Suppressor macrophage treated with lipopolysaccharide for 1 hour (primary cell): ENCODE measurements at regions not wholly inside any gene's neighbourhood (a gene's known extent, or its start where the extent isn't known, plus 50 kb on each side); places are given as distances from the start of the nearest gene placed in this dataset.
A peak's percentile ranks its signal among the peaks of the same experiment; 100 is the strongest.

Source experiments
- DNase-seq, 3 donors: peaks; one replicate each; pipeline ENCODE4 v3.0.0-alpha.2; 2020 to 2022

DNA sequence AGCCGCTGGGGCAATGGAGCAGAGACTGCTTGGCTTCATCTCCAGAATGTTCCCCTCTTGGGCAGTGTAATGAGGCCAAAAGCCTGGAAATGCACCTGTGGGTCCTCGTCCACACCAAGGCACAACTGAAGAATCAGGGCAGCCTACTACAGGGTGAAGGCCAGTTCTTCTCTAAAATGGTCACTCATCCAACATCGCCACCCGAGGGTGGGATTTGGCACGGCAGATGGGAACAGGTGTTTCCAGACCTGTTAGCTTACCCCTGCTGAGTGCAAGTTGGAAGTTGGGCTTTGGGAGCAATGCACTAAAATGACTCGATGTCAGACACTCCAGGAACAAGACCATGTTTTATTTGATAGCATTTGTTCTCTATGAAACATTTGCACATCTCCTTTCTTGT is 543.7 kb downstream of the NPHP4 start:
- no peak for DNase-seq

DNA sequence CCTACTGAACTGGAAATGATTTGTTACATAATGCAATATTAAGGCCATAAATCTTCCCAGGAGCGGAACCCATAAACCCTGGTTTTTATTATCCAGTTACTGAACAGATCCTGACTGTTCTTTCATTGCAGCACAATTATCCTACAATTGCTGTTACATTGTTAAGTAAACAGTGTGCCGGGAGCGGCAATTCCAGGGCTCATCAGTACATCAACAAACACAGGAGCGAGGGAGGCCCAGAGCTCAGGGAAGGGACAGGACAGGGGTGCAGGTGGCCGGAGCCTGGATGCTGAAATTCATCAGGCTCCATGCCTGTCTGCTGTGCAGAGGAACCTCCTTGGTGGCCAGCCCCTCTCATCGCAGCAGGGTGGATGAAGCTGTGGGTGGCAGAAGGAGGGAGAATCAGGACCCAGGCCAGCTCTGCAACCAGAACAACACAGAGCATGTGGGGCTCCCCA is 544.7 kb downstream of the NPHP4 start:
- no peak for DNase-seq

GRCh38 chr1:5444396-5444795 is 547.8 kb downstream of the NPHP4 start:
- no peak for DNase-seq

DNA sequence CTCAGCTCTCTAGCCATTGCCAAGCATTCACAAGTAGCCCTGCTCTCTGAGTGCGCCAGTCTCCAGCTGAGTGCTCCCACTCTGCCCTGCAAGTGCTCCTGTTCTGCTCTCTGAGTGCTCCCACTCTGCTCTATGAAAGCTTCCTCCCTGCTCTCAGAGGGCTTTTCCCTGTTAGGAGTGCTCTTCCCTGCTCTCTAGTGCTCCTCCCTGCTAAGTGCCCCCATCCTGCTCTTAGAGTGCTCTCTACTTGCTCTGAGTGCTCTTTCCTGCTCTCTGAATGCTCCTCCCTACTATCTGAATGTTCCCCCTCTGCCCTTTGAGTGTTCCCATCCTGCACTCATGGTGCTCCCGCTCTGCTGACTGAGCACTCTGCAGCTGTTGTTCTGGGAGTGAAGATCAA is 555.4 kb downstream of the NPHP4 start:
- DNase-seq: no peak

- DNase-seq: no peak
These were observed 556.8 kb downstream of the NPHP4 start for GRCh38 chr1:5435414-5435813.

GRCh38 chr1:5432436-5432835 is 559.8 kb downstream of the NPHP4 start:
- DNase-seq: no peak

DNA sequence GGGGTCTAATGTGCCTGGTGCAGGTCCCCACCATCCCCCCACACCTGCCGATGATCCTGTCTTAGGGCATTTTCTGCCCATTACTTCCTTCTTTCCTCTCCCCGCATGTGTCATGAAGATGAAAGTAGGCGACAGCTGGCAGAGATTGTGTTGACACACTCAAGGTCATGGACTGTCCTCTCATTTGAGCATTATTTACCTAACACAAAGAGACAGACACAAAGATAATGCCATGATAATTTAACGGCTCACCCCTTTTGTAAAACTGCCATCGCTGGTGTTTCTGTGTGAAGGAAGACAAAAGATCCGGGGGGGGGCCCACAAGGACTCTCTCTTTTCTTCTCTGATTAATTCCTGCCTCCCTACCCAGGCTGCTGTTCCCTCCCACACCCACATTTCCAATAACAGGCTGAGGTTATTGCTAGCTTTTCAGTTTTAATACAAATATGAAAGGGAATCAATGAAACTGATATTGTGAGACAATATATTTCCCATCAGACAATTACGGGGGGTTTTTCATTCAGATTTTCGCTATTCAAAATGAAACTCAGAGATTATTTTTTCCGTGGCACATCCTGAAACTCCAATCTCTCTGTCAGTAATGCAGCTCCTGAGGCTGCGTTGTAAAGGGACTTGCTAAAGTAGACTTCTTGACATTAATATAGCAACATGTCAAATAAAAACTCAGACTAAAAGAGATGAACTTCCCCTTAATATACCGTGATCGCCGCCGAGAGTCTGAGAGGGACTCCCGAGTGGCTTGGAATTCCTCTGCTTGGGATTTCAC is 561.1 kb downstream of the NPHP4 start:
- DNase-seq: no peak

GRCh38 chr1:5430136-5430535 is 562.1 kb downstream of the NPHP4 start:
- no peak for DNase-seq

- DNase-seq: no peak
These were observed 563.9 kb downstream of the NPHP4 start for GRCh38 chr1:5428351-5428750.

DNA sequence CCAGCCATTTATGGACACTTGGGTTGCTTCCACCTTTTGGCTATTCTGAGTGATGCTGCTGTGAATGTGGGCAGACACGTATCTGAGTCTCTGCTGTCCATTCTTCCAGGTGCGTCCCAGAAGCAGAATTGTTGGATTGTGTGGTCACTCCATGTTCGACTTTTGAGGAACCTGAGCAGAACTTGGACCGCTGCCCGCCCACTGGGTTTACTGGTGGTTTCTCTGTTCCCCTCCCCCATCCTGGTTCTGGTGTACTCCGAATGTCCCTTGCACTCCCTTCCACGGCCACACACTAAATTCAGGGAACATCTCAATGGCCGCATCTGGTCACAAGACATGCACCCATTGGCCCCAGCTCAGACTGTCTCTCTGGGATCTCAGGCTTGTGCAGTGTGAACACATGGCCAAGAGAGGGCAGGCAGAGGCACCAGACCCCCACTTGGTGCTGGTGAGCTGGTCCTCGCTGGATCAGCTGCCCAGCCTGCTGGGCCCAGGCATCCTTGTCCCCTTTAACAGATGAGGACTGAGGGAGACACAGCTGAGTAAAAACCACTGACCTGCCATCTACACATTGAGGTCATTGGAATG is 565.1 kb downstream of the NPHP4 start:
- DNase-seq: no peak

DNA sequence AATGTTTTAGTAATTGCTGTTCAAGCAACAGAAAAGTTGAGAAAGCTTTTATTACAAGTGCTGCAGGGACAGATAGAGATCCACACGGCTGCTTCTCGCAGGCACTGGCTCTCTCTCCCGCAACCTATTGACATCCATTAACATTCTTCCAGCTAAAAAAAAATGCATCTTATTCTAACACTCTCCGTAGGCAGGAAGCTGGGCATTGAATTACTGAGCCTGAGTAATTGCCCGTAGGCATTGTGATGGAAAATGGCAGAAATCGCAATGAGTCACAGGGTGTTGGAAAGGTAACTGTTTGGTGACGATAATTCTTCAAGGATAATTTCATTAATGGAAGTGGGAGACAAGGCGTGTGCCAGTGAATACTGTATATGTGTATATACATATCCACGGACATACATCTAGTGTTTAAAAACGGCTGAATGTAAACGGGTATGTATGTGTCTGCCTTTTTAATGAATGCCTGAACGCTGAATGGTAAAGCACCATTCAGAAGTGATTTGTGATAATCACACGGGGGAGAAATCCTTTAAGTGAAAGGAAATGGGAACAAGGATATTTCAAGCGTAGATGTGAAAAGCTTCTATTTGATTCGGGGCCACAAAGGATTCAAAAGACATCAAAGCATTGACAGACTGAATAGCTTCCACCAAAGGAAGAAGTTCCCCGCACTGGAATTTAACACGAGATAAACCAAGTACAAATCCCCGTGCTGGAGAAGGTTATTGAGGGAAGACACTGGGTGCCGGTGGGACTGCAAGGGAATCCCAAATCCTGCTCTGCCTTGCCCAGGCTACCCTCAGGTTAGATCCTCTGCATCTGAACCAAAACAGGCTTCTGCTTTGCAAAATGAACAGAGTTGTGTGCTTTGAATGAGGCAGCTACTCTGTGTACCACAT is 567.2 kb downstream of the NPHP4 start:
- DNase-seq: no peak

- DNase-seq: peak in 1 of 3 donors; percentile 2
These were observed 569.1 kb downstream of the NPHP4 start for GRCh38 chr1:5423109-5423508.

- DNase-seq: no peak
These were observed 572.7 kb downstream of the NPHP4 start for GRCh38 chr1:5419501-5419900.

- no peak for DNase-seq
These were observed 575.7 kb downstream of the NPHP4 start for GRCh38 chr1:5416518-5416917.

- DNase-seq: no peak
These were observed 576.6 kb downstream of the NPHP4 start for GRCh38 chr1:5415606-5416005.

GRCh38 chr1:5410652-5411051 is 581.6 kb downstream of the NPHP4 start:
- DNase-seq: no peak

DNA sequence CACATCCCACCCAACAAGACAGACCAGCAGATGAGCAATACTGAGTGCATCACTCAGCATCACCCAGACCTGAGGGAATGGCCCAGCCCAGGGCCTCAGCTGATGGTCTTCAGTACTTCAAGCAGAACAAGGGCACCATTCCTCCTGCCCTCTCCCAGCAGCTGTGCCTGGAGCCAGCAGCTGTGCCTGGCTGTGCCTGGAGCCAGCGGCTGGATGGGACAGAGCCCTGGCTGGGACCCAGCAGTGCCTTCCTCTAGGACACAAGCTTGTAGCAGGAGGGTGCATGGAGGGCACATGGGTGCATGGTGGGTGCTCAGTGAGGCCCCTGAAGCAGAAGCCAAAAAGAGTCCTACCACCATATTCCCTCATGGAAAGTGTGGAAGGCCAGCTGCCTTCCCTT is 583.8 kb downstream of the NPHP4 start:
- no peak for DNase-seq

- DNase-seq: no peak
These were observed 587.0 kb downstream of the NPHP4 start for GRCh38 chr1:5405263-5405662.

DNA sequence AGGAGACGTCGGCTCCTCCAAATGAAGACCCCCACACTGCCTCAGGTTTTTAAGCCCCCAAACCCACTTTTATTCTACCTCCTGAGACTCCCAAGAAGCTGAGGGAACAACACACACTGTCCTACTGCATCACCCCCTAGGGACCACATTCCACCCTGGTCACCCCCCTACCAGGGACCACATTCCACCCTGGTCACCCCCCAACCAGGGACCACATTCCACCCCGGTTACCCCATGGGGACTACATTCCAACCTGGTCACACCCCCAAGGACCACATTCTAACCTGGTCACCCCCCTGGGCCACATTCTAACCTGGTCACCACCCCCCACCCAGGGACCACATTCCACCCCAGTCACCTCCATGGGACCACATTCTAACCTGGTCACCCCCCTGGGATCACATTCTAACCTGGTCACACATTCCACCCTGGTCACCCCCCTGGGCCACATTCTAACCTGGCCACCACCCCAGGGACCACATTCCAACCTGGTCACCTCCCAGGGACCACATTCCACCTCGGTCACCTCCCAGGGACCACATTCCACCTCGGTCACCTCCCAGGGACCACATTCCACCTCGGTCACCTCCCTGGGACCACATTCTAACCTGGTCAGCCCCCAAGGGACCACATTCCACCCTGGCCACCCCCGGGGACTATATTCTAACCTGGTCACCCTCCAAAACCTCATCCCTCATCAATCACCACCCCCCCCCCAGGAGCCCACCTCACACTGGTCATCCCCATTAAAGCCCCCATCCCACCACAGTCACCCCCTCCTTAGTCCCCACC is 587.6 kb downstream of the NPHP4 start:
- DNase-seq: no peak

- DNase-seq: no peak
These were observed 588.3 kb downstream of the NPHP4 start for GRCh38 chr1:5403935-5404334.

DNA sequence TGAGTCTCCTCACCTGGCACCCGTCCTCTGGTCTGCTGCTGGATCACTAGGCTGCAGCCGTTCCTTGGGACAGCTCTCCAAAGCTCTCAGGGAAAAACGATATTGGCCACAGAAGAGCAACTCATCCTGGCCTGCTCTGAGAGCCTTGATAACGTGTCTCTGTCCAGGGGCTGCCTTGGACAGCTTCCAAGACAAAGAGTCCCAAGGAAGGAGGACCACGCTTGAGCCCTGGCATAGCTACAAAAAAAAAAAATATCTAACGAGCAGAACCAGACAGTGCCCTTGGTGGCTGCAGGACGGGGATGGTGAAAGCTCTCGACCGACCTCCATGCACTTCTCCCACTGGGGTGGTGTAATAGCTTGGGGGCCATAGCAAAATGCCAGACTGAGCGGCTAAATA is 589.6 kb downstream of the NPHP4 start:
- DNase-seq: no peak

DNA sequence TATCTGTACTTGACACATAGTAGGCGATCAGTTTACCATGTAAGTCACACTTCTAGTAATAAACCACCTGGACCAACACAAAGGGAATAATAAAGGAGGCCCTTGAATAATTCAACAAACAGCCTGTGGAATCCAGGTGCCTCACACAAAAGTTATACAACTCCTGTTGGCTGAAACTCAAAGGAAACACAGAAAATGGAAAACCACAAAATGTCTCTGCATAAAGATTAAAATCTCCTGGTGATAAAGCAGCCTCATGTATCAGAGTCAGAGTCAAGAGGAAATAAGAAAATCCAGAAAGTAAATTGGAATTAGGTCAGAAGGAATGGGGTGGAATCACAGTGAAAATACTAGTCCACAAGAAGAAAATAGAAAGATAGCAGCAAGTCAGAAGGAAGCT is 592.5 kb downstream of the NPHP4 start:
- no peak for DNase-seq

GRCh38 chr1:5396593-5396992 is 595.6 kb downstream of the NPHP4 start:
- DNase-seq: no peak
